Panc1 (cell line): ENCODE measurements at regions not wholly inside any gene's neighbourhood (a gene's known extent, or its start where the extent isn't known, plus 50 kb on each side); places are given as distances from the start of the nearest gene placed in this dataset.

ENCODE experiments used
- ATAC-seq: fragments of 200-7000 bp; cut with Tn5 transposase; 2 replicates; pipeline ENCODE4 v1.9.1; 2020; ENCODE audit warnings: mild to moderate bottlenecking, moderate library complexity
- BruUV-seq: library from RNA; stranded (reverse); fragments of 400-500 nt; replicated peaks from 2 replicates; lab custom pipeline; 2021; lab: Mats Ljungman, UMichigan
- CTCF ChIA-PET: fragments of 300-600 bp; sonication (Branson Sonifier 250); formaldehyde crosslinking; loops from one replicate; lab custom pipeline; 2022; ENCODE audit warnings: antibody characterized with exemption; lab: Charles Lee
- POLR2A ChIA-PET: fragments of 300-600 bp; sonication (Branson Sonifier 250); formaldehyde crosslinking; loops from one replicate; lab custom pipeline; 2022; ENCODE audit warnings: antibody characterized with exemption; lab: Charles Lee
- DNase-seq: peaks from one replicate; pipeline ENCODE4 v3.0.0-alpha.2; 2010; ENCODE audit warnings: low read depth, low spot score
- H3K27ac ChIP-seq: 2 replicates; pipeline ENCODE4 v1.5.1; 2011; ENCODE audit warnings: mild to moderate bottlenecking, low read length, inconsistent platforms
- H3K27me3 ChIP-seq: fragments of 200-500 bp; sonication (Bioruptor generic); 2 replicates; pipeline ENCODE4 v1.6.0; 2014; ENCODE audit warnings: low read length, inconsistent platforms; ENCODE audit not compliant: control insufficient read depth, insufficient read depth
- H3K36me3 ChIP-seq: fragments of 200-500 bp; sonication (Bioruptor generic); 2 replicates; pipeline ENCODE4 v1.5.1; 2014; ENCODE audit warnings: inconsistent platforms, mild to moderate bottlenecking, low read length, moderate library complexity; ENCODE audit not compliant: control insufficient read depth, insufficient read depth
- H3K4me1 ChIP-seq: 2 replicates; pipeline ENCODE4 v1.5.1; 2011; ENCODE audit warnings: inconsistent platforms, mild to moderate bottlenecking, low read length, moderate library complexity; ENCODE audit not compliant: control insufficient read depth, insufficient read depth
- H3K4me3 ChIP-seq, 2 experiments: 2 replicates each; pipeline ENCODE4 v1.5.1; 2011 to 2012; ENCODE audit warnings: low read depth in 2 of 2, low read length in 2 of 2, mild to moderate bottlenecking in 2 of 2, inconsistent platforms in 1 of 2, moderate library complexity in 1 of 2
- H3K9me3 ChIP-seq: fragments of 200-500 bp; sonication (Bioruptor generic); 2 replicates; pipeline ENCODE4 v1.5.1; 2014; ENCODE audit warnings: low read depth, mild to moderate bottlenecking, inconsistent platforms, low read length, moderate library complexity; ENCODE audit not compliant: control insufficient read depth, insufficient read depth
- CTCF ChIP-seq: fragments of 450-650 bp; IDR thresholded peaks from 2 replicates; pipeline ENCODE4 v1.5.1; 2017; ENCODE audit warnings: mild to moderate bottlenecking
- POLR2AphosphoS5 ChIP-seq: IDR thresholded peaks from 2 replicates; pipeline ENCODE4 v1.6.1; 2012; ENCODE audit warnings: mild to moderate bottlenecking, low read depth, low read length, moderate library complexity
- SIN3A ChIP-seq: IDR thresholded peaks from 2 replicates; pipeline ENCODE4 v1.6.1; 2012; ENCODE audit warnings: low read depth, mild to moderate bottlenecking, low read length, moderate library complexity, borderline replicate concordance; ENCODE audit not compliant: insufficient read depth
- TCF7L2 ChIP-seq: IDR thresholded peaks from 2 replicates; pipeline ENCODE4 v1.6.1; 2011; ENCODE audit warnings: mild to moderate bottlenecking, low read depth, low read length, inconsistent platforms
- in situ Hi-C: cut with HindIII; loops from 2 replicates; pipeline ENCODE4 v1.10.0; 2016; ENCODE audit warnings: low sequenced_read_pairs, low pct_unique_long_range_greater_than_20kb
- intact Hi-C: fragments of 100-400 bp; cut with micrococcal nuclease; formaldehyde crosslinking; loops from one replicate; pipeline ENCODE4 v1.10.0; 2022; ENCODE audit not compliant: unreplicated experiment
- TF ChIP-seq, protein P1 (sequence below), 2 experiments: IDR thresholded peaks; 2 replicates each; pipeline ENCODE4 v1.6.1; 2011 to 2012; ENCODE audit warnings: low read depth in 2 of 2, control low read depth in 1 of 2, low read length in 1 of 2, mild to moderate bottlenecking in 1 of 2, moderate library complexity in 1 of 2; ENCODE audit not compliant: insufficient read depth in 1 of 2

GRCh38 chr3:87503900-87504498, 227.6 kb upstream of the POU1F1 start:
- TF ChIP-seq SIN3A (no peak), POLR2AphosphoS5 (no peak), CTCF (peak; percentile 56; the same call in 1 of the 2 replicates), TCF7L2 (no peak)
- TF ChIP-seq, protein P1, sequence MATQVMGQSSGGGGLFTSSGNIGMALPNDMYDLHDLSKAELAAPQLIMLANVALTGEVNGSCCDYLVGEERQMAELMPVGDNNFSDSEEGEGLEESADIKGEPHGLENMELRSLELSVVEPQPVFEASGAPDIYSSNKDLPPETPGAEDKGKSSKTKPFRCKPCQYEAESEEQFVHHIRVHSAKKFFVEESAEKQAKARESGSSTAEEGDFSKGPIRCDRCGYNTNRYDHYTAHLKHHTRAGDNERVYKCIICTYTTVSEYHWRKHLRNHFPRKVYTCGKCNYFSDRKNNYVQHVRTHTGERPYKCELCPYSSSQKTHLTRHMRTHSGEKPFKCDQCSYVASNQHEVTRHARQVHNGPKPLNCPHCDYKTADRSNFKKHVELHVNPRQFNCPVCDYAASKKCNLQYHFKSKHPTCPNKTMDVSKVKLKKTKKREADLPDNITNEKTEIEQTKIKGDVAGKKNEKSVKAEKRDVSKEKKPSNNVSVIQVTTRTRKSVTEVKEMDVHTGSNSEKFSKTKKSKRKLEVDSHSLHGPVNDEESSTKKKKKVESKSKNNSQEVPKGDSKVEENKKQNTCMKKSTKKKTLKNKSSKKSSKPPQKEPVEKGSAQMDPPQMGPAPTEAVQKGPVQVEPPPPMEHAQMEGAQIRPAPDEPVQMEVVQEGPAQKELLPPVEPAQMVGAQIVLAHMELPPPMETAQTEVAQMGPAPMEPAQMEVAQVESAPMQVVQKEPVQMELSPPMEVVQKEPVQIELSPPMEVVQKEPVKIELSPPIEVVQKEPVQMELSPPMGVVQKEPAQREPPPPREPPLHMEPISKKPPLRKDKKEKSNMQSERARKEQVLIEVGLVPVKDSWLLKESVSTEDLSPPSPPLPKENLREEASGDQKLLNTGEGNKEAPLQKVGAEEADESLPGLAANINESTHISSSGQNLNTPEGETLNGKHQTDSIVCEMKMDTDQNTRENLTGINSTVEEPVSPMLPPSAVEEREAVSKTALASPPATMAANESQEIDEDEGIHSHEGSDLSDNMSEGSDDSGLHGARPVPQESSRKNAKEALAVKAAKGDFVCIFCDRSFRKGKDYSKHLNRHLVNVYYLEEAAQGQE (IDR thresholded peaks at IDR 0.05; ENCODE audit: insufficient read depth in 1 of 2, low read depth in 2 of 2, low read length in 1 of 2): no peak
- Histone ChIP-seq H3K9me3 (no peaks in the 10 kb centered on the region), H3K4me1 (no peaks in the 10 kb centered on the region), H3K4me3 (no peak overlapping the region), H3K36me3 (no peaks in the 10 kb centered on the region), H3K27me3 (no peaks in the 10 kb centered on the region), H3K27ac (peak overlapping the region; percentile 34; the same call in 1 of the 2 replicates)
- ATAC-seq (no peak), DNase-seq (peak; percentile 41)
- in situ Hi-C loops (no loop called here), intact Hi-C loops (loop anchor here (2.0 to 5.0 kb wide), 2 partner anchors 152 to 243 kb away; no protein-coding TSS in a partner anchor)
- no TSS peak for BruUV-seq
- ChIA-PET POLR2A (no interaction called here), CTCF (no interaction called here)

GRCh38 chr3:87501076-87501475, 224.7 kb upstream of the POU1F1 start:
- H3K27ac ChIP-seq: peak overlapping the region; percentile 23; the same call in 1 of the 2 replicates
- intact Hi-C loops (loop anchor here (5.0 kb wide), 1 partner anchor 149 kb away; no protein-coding TSS in a partner anchor), in situ Hi-C loops (no loop called here)
- TF ChIP-seq CTCF: no peak
- TF ChIP-seq, protein P1 (IDR thresholded peaks at IDR 0.05; ENCODE audit: insufficient read depth in 1 of 2, low read depth in 2 of 2, low read length in 1 of 2): no peak
- no peak for TF ChIP-seq TCF7L2
- no peak for TF ChIP-seq POLR2AphosphoS5
- TF ChIP-seq SIN3A: no peak
- ChIA-PET POLR2A (no interaction called here), CTCF (no interaction called here)
- ATAC-seq (no peak), DNase-seq (no peak)
- no peaks in the 10 kb centered on the region for H3K9me3 ChIP-seq
- H3K36me3 ChIP-seq: no peaks in the 10 kb centered on the region
- BruUV-seq: no TSS peak
- H3K4me1 ChIP-seq: no peaks in the 10 kb centered on the region
- no peaks in the 10 kb centered on the region for H3K27me3 ChIP-seq
- H3K4me3 ChIP-seq: no peak overlapping the region
